Testis (tissue), 2 donors: ENCODE measurements at regions not wholly inside any gene's neighbourhood (a gene's known extent, or its start where the extent isn't known, plus 50 kb on each side); places are given as distances from the start of the nearest gene placed in this dataset.

ENCODE experiments used
- DNase-seq: peaks from one replicate; pipeline ENCODE4 v3.0.0-alpha.2; 2019
- H3K27ac ChIP-seq, 2 donors: fragments of 200-600 bp; sonication (generic); one replicate each; pipeline ENCODE4 v1.5.1; 2019
- H3K27me3 ChIP-seq: fragments of 200-600 bp; sonication (generic); one replicate; pipeline ENCODE4 v1.5.1; 2019
- H3K36me3 ChIP-seq: fragments of 200-600 bp; sonication (generic); one replicate; pipeline ENCODE4 v1.5.1; 2017; ENCODE audit warnings: low read depth; ENCODE audit errors: missing control alignments
- H3K4me1 ChIP-seq: fragments of 200-600 bp; sonication (generic); one replicate; pipeline ENCODE4 v1.5.1; 2019
- H3K4me3 ChIP-seq, 2 donors: fragments of 200-600 bp; sonication (generic); one replicate each; pipeline ENCODE4 v1.5.1; 2017 to 2019
- H3K9me3 ChIP-seq: fragments of 200-600 bp; sonication (generic); one replicate; pipeline ENCODE4 v1.5.1; 2017
- CTCF ChIP-seq, 3 experiments: fragments of 450-650 bp in 2 of 3; fragments of 200-600 bp in 1 of 3; sonication (generic) in 1 of 3; IDR thresholded peaks; one replicate each; pipeline ENCODE4 v1.5.1; 2016 to 2019; ENCODE audit warnings: antibody characterized with exemption in 3 of 3, mild to moderate bottlenecking in 2 of 3, moderate library complexity in 1 of 3
- POLR2A ChIP-seq: fragments of 450-650 bp; IDR thresholded peaks from one replicate; pipeline ENCODE4 v1.6.1; 2017; ENCODE audit warnings: antibody characterized with exemption, mild to moderate bottlenecking, moderate library complexity
- WGBS, 2 donors: methylation state at CpG; one replicate each; pipeline ENCODE4 v1.1.5; 2018; 5-methylcytosine and 5-hydroxymethylcytosine counted together
- intact Hi-C: fragments of 100-400 bp; cut with DNase I; formaldehyde crosslinking; loops from one replicate; pipeline ENCODE4 v1.15.1; 2023; ENCODE audit warnings: low total_unique reads

- Histone ChIP-seq H3K4me3 (no peak overlapping the region), H3K27ac (no peak overlapping the region), H3K4me1 (no peaks in the 10 kb centered on the region), H3K27me3 (no peaks in the 10 kb centered on the region), H3K36me3 (no peaks in the 10 kb centered on the region), H3K9me3 (no peaks in the 10 kb centered on the region)
- TF ChIP-seq CTCF (IDR thresholded peaks at IDR 0.05) = no peak
- no peak for TF ChIP-seq POLR2A
- WGBS, 2 donors = 82 to 93% methylated on average over 2 of the region's 2 CpGs
- intact Hi-C loops = no loop called here
- no peak for DNase-seq
These were observed 227.8 kb downstream of the CPE start for GRCh38 chr4:165606465-165607205.

GRCh38 chr4:165609653-165610052 is 230.8 kb downstream of the CPE start:
- H3K27ac ChIP-seq = no peak overlapping the region
- DNase-seq = no peak
- 79 to 93% methylated on average over 2 of the region's 2 CpGs for WGBS, 2 donors
- H3K27me3 ChIP-seq = no peaks in the 10 kb centered on the region
- H3K4me3 ChIP-seq = no peak overlapping the region
- H3K9me3 ChIP-seq = no peaks in the 10 kb centered on the region
- no peaks in the 10 kb centered on the region for H3K4me1 ChIP-seq
- H3K36me3 ChIP-seq = no peaks in the 10 kb centered on the region
- intact Hi-C loops = no loop called here
- TF ChIP-seq CTCF (IDR thresholded peaks at IDR 0.05) (no peak), POLR2A (no peak)

- 56 to 73% methylated on average over 6 of the region's 6 CpGs for WGBS, 2 donors
- DNase-seq = no peak
- Histone ChIP-seq H3K9me3 (no peaks in the 10 kb centered on the region), H3K36me3 (no peaks in the 10 kb centered on the region), H3K4me1 (no peaks in the 10 kb centered on the region), H3K27ac (no peak overlapping the region), H3K4me3 (no peak overlapping the region), H3K27me3 (no peaks in the 10 kb centered on the region)
- intact Hi-C loops = no loop called here
- TF ChIP-seq CTCF (IDR thresholded peaks at IDR 0.05) (no peak), POLR2A (no peak)
These were observed 232.1 kb downstream of the CPE start for GRCh38 chr4:165610679-165611437.

- intact Hi-C loops = no loop called here
- TF ChIP-seq CTCF (IDR thresholded peaks at IDR 0.05) (no peak), POLR2A (no peak)
- Histone ChIP-seq H3K4me3 (no peak overlapping the region), H3K27ac (no peak overlapping the region), H3K27me3 (no peaks in the 10 kb centered on the region), H3K9me3 (no peaks in the 10 kb centered on the region), H3K36me3 (no peaks in the 10 kb centered on the region), H3K4me1 (no peaks in the 10 kb centered on the region)
- no peak for DNase-seq
- 16 to 26% methylated on average over 1 of the region's 1 CpG for WGBS, 2 donors
These were observed 234.1 kb downstream of the CPE start for GRCh38 chr4:165612936-165613335.
